Fibroblast of skin of scalp (primary cell): ENCODE measurements at regions not wholly inside any gene's neighbourhood (a gene's known extent, or its start where the extent isn't known, plus 50 kb on each side); places are given as distances from the start of the nearest gene placed in this dataset.

Source experiments
- DNase-seq: peaks from one replicate; pipeline ENCODE4 v3.0.0-alpha.2; 2013

GRCh38 chr15:35320158-35320780, 225.7 kb downstream of the DPH6 start:
- DNase-seq, result no peak

GRCh38 chr15:35319354-35319753, 226.6 kb downstream of the DPH6 start:
- DNase-seq, result no peak

DNA sequence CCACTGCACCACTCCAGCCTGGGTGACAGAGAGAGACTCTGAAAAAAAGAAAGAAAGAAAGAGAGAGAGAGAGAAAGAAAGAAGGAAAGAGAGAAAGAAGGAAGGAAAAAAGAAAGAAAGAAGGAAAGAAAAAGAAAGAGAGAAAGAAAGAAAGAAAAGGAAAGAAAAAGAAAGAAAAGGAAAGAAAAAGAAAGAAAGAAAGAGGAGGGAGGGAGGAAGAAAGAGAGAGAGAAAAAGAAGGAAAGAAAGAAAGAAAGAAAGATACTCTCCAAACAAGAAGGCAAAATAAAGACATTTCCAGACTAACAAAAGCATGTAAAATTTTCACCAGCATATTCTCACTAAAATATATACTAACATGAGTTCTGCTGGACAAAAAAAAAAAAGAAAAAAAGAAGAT, 228.7 kb downstream of the DPH6 start:
- DNase-seq, result no peak

GRCh38 chr15:35312344-35312743, 227.2 kb upstream of the NANOGP8 start:
- no peak for DNase-seq

- no peak for DNase-seq
Observed at GRCh38 chr15:35311615-35312014, 226.5 kb upstream of the NANOGP8 start.

DNA sequence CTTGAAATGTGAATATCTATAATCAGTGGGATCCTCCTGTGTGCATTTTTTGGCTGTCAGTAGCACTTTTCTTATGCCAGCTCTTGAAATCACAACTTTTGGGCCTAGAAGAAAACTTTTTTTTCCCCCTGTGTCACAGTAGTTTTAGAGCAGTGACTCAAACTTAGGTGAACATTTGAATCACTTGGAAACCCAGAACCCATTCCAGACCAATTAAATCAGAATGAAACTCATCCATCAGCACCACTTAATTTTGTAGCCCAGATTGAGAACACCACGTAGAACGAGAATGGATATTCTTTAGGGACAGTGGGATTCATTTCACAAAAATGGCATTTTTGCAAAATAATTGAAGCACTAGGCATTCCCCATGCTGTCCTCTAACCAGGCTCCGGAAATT, 224.8 kb upstream of the NANOGP8 start:
- peak; percentile 62 for DNase-seq

DNA sequence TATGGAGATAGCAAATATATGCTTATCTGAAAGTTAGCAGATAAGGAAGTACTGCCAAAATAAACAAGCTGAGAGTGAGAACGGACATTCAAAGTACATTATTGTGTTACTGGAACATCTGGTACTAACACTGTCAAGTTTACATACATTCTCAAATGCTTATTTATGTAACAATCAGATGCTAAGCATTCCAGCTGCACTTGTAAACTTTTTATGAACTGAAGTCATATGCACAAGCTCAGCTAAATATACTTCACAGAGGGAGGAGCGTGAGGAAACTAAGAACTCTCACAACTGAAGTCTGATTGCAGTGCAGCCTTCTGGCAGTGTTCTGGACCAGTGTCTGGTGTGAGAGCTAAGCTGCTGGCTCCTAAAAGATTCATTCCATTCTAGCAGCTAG, 223.7 kb upstream of the NANOGP8 start:
- DNase-seq, result peak; percentile 96

GRCh38 chr15:35307676-35308075, 222.6 kb upstream of the NANOGP8 start:
- DNase-seq, result no peak

DNA sequence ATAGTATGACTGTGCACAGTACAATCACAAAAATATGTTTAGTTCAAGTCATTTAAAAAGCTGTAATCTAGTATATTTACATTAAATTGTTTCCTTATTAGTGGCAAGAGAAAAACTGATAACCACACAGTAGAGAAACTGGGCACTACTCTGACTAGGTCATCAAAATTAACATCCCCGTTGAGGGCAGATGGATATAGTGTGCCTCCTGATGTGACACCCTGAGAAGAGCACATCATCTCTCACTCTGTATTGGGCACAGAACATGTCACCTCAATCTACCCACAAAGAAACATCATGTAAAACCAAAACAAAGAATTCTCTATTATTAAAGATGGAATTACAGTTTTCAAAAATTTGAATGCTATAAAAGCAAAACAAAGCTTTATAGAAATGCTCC, 221.9 kb upstream of the NANOGP8 start:
- no peak for DNase-seq

DNA sequence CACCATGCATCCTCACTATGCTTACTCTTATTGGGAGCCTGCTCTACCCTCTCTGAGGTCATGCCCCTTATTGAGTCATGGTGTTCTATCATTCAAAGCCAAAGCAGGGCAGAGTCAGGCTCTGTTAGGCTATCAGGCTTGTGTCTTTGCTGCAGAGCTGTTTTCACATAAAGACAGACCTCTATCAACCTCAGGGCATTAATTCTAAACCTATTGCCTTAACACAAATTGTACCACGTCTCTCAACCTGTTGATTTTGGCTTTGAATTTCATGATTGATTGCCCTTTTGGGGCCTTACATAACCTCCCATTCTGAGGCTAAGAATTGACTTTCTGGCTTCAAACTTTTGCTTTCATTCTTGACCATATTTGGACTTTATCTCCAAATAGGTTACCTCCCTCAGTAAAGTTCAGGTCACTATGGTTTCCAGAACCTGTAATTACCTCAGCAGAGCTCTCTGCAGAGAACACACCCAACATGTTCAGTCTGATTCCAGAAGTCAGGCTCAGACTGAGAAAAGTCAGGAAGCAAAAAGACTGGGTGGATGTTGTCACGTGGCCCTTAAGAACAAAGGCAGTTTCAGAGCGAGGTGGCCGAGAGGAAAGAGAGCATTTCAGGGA, 221.4 kb upstream of the NANOGP8 start:
- peak; percentile 77 for DNase-seq

GRCh38 chr15:35305946-35306345, 220.9 kb upstream of the NANOGP8 start:
- DNase-seq, result peak; percentile 86

DNA sequence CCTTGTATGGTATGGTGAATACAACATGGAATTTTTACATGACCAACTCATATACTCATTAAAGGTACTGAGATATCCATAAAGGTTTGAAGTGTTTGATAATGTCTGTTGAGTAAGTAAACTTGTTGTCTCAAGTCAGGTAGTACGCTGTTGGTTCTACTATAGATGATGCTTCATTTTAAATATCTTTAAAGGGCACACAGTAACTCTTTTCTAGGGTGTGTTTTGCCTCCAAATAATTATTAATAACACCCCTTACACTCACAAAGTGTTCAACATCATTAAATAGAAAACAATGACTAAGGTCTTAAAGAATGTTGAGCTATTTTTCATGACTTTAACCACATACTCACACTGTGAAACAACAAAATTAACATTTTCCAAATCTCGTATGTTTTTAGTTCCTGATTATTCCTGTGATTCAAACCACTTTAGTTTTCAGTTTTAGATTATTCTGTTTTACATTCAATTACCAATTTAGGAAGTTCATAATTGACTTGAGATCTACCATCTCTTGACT, 220.0 kb upstream of the NANOGP8 start:
- DNase-seq, result peak; percentile 28

GRCh38 chr15:35304389-35304788, 219.3 kb upstream of the NANOGP8 start:
- DNase-seq, result no peak

DNA sequence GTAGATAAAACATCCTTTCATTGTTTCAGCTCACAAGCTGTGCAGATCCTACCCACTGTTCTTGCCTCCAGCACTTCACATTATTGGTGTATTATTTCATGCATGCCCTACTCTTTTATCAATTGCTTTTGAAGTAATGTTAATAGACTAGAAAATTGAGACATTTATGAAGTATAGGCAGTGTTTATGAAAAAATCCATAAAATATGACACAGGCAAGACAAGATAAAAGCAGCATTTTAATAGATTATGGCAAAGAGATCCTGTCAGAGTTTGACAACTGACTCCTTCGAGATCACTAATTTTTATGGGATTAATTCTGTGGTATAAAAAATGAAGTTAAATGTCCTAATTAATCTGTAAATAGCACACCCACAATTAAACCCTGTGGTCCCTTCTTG, 217.2 kb upstream of the NANOGP8 start:
- no peak for DNase-seq

DNA sequence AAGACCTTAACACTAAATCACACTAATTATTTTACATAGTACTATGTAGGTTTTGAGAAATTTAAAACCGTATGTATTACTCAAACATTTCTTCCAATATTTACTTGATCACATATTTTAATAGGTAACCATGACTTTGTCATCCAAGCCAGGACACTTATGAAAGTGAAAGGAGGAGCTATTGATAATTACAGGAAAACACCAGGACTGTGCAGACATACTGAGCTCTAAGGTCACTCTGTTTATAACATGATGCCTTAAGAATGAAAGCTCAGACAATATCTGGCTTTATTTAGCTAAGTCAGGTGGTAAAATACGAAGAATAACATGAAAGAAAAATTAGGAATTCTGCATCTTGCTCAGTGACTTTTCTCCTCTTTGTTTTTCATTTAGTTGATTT, 216.0 kb upstream of the NANOGP8 start:
- no peak for DNase-seq

- no peak for DNase-seq
Observed at GRCh38 chr15:35299059-35299735, 214.1 kb upstream of the NANOGP8 start.

GRCh38 chr15:35298509-35298908, 213.4 kb upstream of the NANOGP8 start:
- no peak for DNase-seq

DNA sequence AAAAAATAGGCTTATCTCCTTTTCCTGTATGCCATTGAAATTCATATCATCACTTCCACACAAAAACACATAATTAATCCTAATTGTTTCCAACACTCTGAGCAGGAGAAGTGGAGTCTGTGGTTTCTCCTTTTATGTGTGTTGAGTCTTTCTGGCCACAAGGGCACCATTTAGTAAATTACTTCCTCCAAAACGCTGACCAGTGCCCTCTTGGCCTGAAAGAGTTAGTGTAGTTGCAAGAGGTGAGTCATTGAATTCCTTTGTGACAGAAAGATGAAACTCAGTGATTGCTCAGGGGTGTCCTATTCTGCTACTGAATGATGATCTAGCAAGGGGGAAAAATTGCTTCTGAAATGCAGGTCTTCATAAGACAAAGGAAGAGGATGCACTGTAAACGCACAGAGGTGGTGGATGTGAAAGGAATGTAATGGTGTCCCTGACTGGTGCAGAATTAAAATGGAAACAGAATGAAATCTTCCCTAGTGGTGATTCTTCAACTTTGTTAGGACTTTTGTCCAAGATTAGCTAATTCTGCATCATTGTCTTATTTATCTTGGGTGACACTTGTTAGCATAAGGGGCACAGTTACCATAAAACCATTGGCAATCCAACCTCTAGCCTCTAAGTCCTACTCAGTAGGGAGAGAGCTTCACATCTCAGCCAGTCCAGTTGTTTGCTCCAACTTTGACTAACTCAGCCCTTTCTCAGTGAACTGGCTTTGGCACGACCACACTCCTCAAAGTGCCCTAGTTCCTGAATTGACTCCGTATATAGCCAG, 208.4 kb upstream of the NANOGP8 start:
- peak; percentile 72 for DNase-seq

DNA sequence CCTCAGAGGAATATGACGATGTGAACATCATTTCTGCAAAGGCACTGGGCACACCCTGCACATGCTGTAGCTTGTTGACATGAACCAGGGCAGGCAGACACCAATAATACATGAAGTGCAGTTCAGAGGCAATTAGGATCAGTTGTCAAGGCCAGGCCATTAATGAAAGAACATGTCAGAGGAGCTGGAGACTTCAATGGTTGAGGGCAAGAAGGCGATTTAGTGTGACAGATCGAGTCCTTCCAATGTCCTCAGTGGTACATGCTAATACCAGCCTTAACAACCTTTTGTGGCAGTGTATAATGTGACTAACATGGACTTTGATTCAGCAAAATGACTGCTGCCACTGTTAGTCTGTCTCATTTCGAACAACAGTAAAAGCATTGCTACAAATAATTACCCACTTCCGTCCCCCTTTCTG, 205.2 kb upstream of the NANOGP8 start:
- no peak for DNase-seq

- peak; percentile 77 for DNase-seq
Observed at GRCh38 chr15:35289024-35289617, 204.0 kb upstream of the NANOGP8 start.

- no peak for DNase-seq
Observed at GRCh38 chr15:35288580-35288979, 203.5 kb upstream of the NANOGP8 start.

GRCh38 chr15:35286721-35287120, 201.6 kb upstream of the NANOGP8 start:
- DNase-seq, result no peak
